Transverse colon (tissue), 4 donors: ENCODE measurements at regions not wholly inside any gene's neighbourhood (a gene's known extent, or its start where the extent isn't known, plus 50 kb on each side); places are given as distances from the start of the nearest gene placed in this dataset.

Experiments
- DNase-seq: peaks from one replicate; pipeline ENCODE4 v3.0.0-alpha.2; 2019
- H3K27ac ChIP-seq, 4 donors: fragments of 200-600 bp; sonication (generic); 2 replicates each; pipeline ENCODE4 v1.5.1; 2016 to 2018; ENCODE audit warnings: inconsistent platforms in 4 of 4
- H3K27me3 ChIP-seq: fragments of 200-600 bp; sonication (generic); 2 replicates; pipeline ENCODE4 v1.5.1; 2017; ENCODE audit warnings: inconsistent platforms
- H3K36me3 ChIP-seq, 4 donors: fragments of 200-600 bp; sonication (generic); 2 replicates each; pipeline ENCODE4 v1.5.1; 2017 to 2019; ENCODE audit warnings: inconsistent platforms in 4 of 4
- H3K4me1 ChIP-seq, 4 donors: fragments of 200-600 bp; sonication (generic); 2 replicates each; pipeline ENCODE4 v1.5.1; 2017 to 2020; ENCODE audit warnings: inconsistent platforms in 4 of 4
- H3K4me3 ChIP-seq, 4 donors: fragments of 200-600 bp; sonication (generic); 1 replicate in 1 of 4; 2 replicates in 3 of 4; pipeline versions ENCODE4 v1.5.1 to v1.6.1; 2017 to 2019; ENCODE audit warnings: inconsistent platforms in 4 of 4
- H3K9me3 ChIP-seq, 2 donors: fragments of 200-600 bp; sonication (generic); 2 replicates each; pipeline ENCODE4 v1.5.1; 2017 to 2019; ENCODE audit warnings: inconsistent platforms in 2 of 2
- EP300 ChIP-seq: sonication (generic); formaldehyde crosslinking; IDR thresholded peaks from one replicate; pipeline ENCODE4 v1.6.1; 2017; ENCODE audit warnings: antibody characterized with exemption, low read depth
- POLR2A ChIP-seq: fragments of 450-650 bp; IDR thresholded peaks from one replicate; pipeline ENCODE4 v1.6.1; 2016; ENCODE audit warnings: antibody characterized with exemption, mild to moderate bottlenecking, moderate library complexity
- POLR2AphosphoS5 ChIP-seq, 3 donors: sonication (generic); formaldehyde crosslinking; IDR thresholded peaks; one replicate each; pipeline ENCODE4 v1.6.1; 2016; ENCODE audit warnings: antibody characterized with exemption in 3 of 3
- WGBS, 2 donors: methylation state at CpG; one replicate each; pipeline ENCODE4 v1.1.5; 2018; ENCODE audit warnings: low coverage in 1 of 2; 5-methylcytosine and 5-hydroxymethylcytosine counted together
- in situ Hi-C, 4 donors: fragments of 200-750 bp; cut with MboI; loops; one replicate each; pipeline versions ENCODE4 v1.15.0 to v1.15.1; 2017; ENCODE audit warnings: low sequenced_read_pairs in 3 of 4, low pct_ligation_motif_present in 1 of 4, low pct_unique_long_range_greater_than_20kb in 1 of 4
- intact Hi-C: fragments of 100-400 bp; cut with DNase I; formaldehyde crosslinking; loops from one replicate; pipeline ENCODE4 v1.15.1; 2023; ENCODE audit warnings: low total_unique reads
- TF ChIP-seq, protein P1 (sequence below), 5 experiments: fragments of 200-600 bp in 3 of 5; fragments of 450-650 bp in 2 of 5; sonication (generic) in 3 of 5; IDR thresholded peaks; 1 replicate in 2 of 5; 2 replicates in 3 of 5; pipeline ENCODE4 v1.5.1; 2016 to 2017; ENCODE audit warnings: antibody characterized with exemption in 5 of 5, inconsistent platforms in 3 of 5, mild to moderate bottlenecking in 2 of 5, moderate library complexity in 1 of 5

GRCh38 chr6:56840467-56841380, 114.2 kb upstream of the BEND6 start:
- in situ Hi-C loops (loop anchor here in 2 of 4 donors (10.0 to 25.0 kb wide), 2 partner anchors 128 to 196 kb away; partner anchors contain the start of gene DST (in 1 of the 2)), intact Hi-C loops (loop anchor here (5.0 to 10.0 kb wide), 2 partner anchors 76 to 1008 kb away; no protein-coding TSS in a partner anchor)
- peaks cover 0 to 31% (median 12%) of the 10 kb centered on the region in 4 donors for H3K4me1 ChIP-seq
- peak overlapping the region in 1 of 4 donors; percentile 71 for H3K4me3 ChIP-seq
- DNase-seq: no peak
- H3K36me3 ChIP-seq: no peaks in the 10 kb centered on the region
- TF ChIP-seq, protein P1, sequence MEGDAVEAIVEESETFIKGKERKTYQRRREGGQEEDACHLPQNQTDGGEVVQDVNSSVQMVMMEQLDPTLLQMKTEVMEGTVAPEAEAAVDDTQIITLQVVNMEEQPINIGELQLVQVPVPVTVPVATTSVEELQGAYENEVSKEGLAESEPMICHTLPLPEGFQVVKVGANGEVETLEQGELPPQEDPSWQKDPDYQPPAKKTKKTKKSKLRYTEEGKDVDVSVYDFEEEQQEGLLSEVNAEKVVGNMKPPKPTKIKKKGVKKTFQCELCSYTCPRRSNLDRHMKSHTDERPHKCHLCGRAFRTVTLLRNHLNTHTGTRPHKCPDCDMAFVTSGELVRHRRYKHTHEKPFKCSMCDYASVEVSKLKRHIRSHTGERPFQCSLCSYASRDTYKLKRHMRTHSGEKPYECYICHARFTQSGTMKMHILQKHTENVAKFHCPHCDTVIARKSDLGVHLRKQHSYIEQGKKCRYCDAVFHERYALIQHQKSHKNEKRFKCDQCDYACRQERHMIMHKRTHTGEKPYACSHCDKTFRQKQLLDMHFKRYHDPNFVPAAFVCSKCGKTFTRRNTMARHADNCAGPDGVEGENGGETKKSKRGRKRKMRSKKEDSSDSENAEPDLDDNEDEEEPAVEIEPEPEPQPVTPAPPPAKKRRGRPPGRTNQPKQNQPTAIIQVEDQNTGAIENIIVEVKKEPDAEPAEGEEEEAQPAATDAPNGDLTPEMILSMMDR (IDR thresholded peaks at IDR 0.05): no peak
- peak; percentile 50 to 69 (median 67) for TF ChIP-seq POLR2AphosphoS5 (IDR thresholded peaks at IDR 0.05)
- no peak for TF ChIP-seq POLR2A
- peak; percentile 15 for TF ChIP-seq EP300
- peak overlapping the region; percentile 35 to 86 (median 60) for H3K27ac ChIP-seq
- H3K9me3 ChIP-seq: no peaks in the 10 kb centered on the region
- peaks cover 48% of the 10 kb centered on the region for H3K27me3 ChIP-seq
- WGBS, 2 donors: 36 to 39% methylated on average over 6 of the region's 6 CpGs

DNA sequence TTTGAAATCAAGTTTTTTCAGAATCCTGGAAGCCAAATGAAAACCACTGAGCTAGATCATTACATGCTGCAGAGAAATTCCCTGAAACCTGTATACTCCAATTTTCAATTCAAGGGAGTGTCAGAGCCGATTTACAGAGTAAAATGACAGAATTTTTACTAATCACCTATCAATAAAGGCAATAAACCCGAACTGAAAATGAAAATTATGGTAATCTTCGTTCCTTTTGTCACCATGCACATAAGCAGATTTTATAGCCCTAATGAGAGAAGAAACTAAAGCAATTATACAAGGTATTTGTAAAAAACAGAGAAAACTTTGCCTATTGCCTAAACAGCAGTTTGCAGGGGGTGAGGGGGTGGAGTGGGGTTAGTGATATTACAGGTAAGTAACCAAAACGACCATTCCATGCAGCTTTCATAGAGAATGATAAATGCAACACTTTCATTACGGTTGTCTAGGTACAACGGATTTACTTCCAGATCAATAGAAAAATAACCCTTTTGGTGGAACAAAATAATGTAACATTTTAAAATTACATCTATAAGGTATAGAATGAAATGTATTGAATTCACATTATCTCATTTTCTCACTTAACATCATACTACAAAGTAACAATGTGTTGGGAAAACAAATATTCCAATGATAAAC, 115.2 kb upstream of the BEND6 start:
- no peak for TF ChIP-seq EP300
- TF ChIP-seq POLR2A: no peak
- no peak for TF ChIP-seq POLR2AphosphoS5 (IDR thresholded peaks at IDR 0.05)
- TF ChIP-seq, protein P1 (IDR thresholded peaks at IDR 0.05): no peak
- Histone ChIP-seq H3K36me3 (no peaks in the 10 kb centered on the region), H3K27ac (no peak overlapping the region), H3K9me3 (no peaks in the 10 kb centered on the region), H3K27me3 (peaks cover 48% of the 10 kb centered on the region), H3K4me1 (peaks cover 0 to 25% (median 12%) of the 10 kb centered on the region in 4 donors), H3K4me3 (no peak overlapping the region)
- intact Hi-C loops: loop anchor here (5.0 to 10.0 kb wide), 2 partner anchors 75 to 1007 kb away; no protein-coding TSS in a partner anchor
- in situ Hi-C loops: loop anchor here in 2 of 4 donors (10.0 to 25.0 kb wide), 2 partner anchors 127 to 195 kb away; partner anchors contain the start of gene DST (in 1 of the 2)
- 53 to 60% methylated on average over 6 of the region's 6 CpGs for WGBS, 2 donors
- DNase-seq: no peak

GRCh38 chr6:56838965-56839364, 115.9 kb upstream of the BEND6 start:
- Histone ChIP-seq H3K4me3 (no peak overlapping the region), H3K27me3 (peaks cover 48% of the 10 kb centered on the region), H3K27ac (no peak overlapping the region), H3K9me3 (no peaks in the 10 kb centered on the region), H3K36me3 (no peaks in the 10 kb centered on the region), H3K4me1 (peaks cover 0 to 21% (median 10%) of the 10 kb centered on the region in 4 donors)
- no peak for TF ChIP-seq EP300
- TF ChIP-seq POLR2A: no peak
- no peak for TF ChIP-seq POLR2AphosphoS5 (IDR thresholded peaks at IDR 0.05)
- TF ChIP-seq, protein P1 (IDR thresholded peaks at IDR 0.05): no peak
- in situ Hi-C loops: loop anchor here in 1 of 4 donors (25.0 kb wide), 1 partner anchor 127 kb away; no protein-coding TSS in a partner anchor
- 82 to 100% methylated on average over 1 of the region's 1 CpG for whole genome bisulfite sequencing, 2 donors
- DNase-seq: no peak
- intact Hi-C loops: no loop called here

DNA sequence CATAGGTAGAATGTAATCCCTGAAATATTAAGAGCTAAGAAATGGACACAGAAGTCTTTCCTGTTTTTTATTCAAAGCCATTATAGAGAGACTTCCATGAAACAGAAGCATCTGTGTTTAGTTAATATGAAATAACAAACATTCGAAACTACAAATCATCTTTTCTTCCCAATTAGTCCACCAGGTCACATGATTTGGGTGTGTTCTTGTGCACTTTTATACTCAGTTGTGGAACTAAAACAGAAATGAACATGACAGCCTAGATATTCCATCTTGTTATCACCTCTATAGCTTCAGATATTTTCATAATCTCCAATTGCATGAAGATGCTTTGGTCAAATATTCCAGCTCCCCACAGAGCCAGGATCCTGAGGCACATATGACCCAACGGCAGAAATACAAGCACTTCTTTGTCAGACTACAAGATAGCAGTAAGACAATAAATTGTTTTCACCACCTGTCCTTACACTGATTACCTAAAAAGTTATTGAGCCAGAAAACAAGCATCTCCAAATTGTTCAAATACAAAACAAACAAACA, 116.8 kb upstream of the BEND6 start:
- Histone ChIP-seq H3K9me3 (no peaks in the 10 kb centered on the region), H3K4me1 (peaks cover 0 to 17% (median 5%) of the 10 kb centered on the region in 4 donors), H3K27me3 (peaks cover 41% of the 10 kb centered on the region), H3K27ac (no peak overlapping the region), H3K4me3 (no peak overlapping the region), H3K36me3 (no peaks in the 10 kb centered on the region)
- in situ Hi-C loops (loop anchor here in 1 of 4 donors (25.0 kb wide), 1 partner anchor 126 kb away; no protein-coding TSS in a partner anchor), intact Hi-C loops (no loop called here)
- no peak for TF ChIP-seq POLR2A
- no peak for TF ChIP-seq EP300
- TF ChIP-seq, protein P1 (IDR thresholded peaks at IDR 0.05): no peak
- no peak for TF ChIP-seq POLR2AphosphoS5 (IDR thresholded peaks at IDR 0.05)
- no peak for DNase-seq
- WGBS, 2 donors: 21 to 56% methylated on average over 2 of the region's 2 CpGs
